ENCODE measurements at regions not wholly inside any gene's neighbourhood (a gene's known extent, or its start where the extent isn't known, plus 50 kb on each side); places are given as distances from the start of the nearest gene placed in this dataset.

DNA sequence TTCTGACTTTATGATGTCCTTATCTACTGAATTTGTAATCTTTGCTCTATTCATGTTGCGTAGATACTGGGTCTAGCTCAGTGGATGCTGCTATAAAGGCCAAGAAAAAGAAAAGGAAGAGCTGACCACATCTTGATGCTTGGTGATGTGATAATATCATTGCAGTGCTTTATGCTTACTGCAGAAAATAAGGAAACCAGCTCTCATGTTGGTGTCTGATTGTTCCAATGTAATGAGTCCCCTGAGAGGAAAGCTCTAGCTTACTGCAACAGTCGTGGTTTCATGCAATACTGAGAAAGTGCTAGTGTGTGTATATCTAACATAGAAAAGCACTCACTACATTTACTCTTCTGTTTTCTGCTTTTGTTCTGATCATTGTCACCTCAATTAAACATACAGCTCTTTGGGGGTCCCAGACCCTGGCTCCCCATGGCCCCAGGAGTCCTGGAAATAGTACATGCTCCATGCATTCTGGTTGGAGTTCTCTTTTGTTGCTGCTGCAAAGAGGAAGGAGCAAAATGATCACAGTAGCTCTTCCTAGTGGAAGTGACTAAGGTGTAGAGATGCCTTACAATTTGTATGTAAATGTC is 338.8 kb downstream of the CYRIA start:
- TF ChIP-seq, protein P1, sequence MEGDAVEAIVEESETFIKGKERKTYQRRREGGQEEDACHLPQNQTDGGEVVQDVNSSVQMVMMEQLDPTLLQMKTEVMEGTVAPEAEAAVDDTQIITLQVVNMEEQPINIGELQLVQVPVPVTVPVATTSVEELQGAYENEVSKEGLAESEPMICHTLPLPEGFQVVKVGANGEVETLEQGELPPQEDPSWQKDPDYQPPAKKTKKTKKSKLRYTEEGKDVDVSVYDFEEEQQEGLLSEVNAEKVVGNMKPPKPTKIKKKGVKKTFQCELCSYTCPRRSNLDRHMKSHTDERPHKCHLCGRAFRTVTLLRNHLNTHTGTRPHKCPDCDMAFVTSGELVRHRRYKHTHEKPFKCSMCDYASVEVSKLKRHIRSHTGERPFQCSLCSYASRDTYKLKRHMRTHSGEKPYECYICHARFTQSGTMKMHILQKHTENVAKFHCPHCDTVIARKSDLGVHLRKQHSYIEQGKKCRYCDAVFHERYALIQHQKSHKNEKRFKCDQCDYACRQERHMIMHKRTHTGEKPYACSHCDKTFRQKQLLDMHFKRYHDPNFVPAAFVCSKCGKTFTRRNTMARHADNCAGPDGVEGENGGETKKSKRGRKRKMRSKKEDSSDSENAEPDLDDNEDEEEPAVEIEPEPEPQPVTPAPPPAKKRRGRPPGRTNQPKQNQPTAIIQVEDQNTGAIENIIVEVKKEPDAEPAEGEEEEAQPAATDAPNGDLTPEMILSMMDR (conservative IDR thresholded peaks at IDR 0.05; ENCODE audit: low read length), result no peak
- TF ChIP-seq EZH2phosphoT487 (IDR thresholded peaks at IDR 0.05; ENCODE audit: borderline replicate concordance), result peak; percentile 62; the same call in 1 of the 2 replicates
